ENCODE measurements at regions not wholly inside any gene's neighbourhood (a gene's known extent, or its start where the extent isn't known, plus 50 kb on each side); places are given as distances from the start of the nearest gene placed in this dataset.

DNA sequence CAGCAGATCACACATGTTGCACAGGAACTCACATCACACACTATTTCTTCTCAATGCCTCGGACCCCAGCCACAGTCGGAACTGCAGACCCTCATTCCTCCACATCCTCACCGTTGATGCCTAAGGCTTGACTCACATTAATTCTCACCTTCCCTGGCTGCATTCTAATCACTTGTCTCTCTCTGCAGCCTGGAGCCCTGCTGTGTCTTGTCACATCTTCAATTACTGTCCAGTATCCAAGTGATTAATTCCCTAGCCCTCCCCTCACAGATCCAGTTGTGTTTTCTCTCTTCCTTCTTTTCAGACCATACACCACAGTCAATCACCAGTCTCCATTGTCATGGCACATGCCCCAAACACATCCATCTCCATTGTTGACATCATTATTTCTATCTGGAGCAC, 592.4 kb upstream of the IGFBP3 start:
- no peaks in the 10 kb centered on the region for H3K27me3 Mint-ChIP-seq

DNA sequence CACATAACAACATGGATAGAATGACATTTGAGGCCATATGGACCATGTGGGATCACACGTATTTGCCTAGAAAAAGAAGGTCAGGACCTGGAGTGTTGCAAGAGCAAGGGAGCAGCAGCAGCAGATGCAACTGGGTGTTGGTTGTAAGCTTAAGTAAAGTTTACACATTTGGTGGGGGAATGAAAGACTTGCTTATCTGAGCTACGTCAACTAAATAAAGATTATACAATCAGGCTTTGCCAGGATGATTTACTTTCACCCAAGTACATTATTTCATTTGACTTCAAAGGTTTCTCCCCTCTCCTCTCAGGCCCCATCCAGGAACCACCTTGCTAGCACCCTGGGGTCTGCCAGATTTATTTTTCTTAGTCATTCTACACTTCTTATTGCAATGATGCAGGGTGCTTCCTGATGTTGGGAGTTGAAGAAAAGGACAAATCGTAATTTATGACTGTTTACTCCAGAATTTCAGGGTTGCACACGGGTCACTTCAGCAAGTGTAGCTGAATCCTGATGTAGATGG, 591.9 kb upstream of the IGFBP3 start:
- TF ChIP-seq, protein P1, sequence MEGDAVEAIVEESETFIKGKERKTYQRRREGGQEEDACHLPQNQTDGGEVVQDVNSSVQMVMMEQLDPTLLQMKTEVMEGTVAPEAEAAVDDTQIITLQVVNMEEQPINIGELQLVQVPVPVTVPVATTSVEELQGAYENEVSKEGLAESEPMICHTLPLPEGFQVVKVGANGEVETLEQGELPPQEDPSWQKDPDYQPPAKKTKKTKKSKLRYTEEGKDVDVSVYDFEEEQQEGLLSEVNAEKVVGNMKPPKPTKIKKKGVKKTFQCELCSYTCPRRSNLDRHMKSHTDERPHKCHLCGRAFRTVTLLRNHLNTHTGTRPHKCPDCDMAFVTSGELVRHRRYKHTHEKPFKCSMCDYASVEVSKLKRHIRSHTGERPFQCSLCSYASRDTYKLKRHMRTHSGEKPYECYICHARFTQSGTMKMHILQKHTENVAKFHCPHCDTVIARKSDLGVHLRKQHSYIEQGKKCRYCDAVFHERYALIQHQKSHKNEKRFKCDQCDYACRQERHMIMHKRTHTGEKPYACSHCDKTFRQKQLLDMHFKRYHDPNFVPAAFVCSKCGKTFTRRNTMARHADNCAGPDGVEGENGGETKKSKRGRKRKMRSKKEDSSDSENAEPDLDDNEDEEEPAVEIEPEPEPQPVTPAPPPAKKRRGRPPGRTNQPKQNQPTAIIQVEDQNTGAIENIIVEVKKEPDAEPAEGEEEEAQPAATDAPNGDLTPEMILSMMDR (IDR thresholded peaks at IDR 0.05), result no peak
- no peak for DNase-seq
- Mint-ChIP-seq H3K36me3 (ENCODE audit: low read depth) (no peaks in the 10 kb centered on the region), H3K4me1 (ENCODE audit: low read depth) (no peaks in the 10 kb centered on the region), H3K27ac (no peak overlapping the region), H3K9me3 (peaks cover 8% of the 10 kb centered on the region), H3K27me3 (no peaks in the 10 kb centered on the region), H3K4me3 (no peak overlapping the region)
- no peaks in the 10 kb centered on the region for H3K4me1 ChIP-seq (ENCODE audit: insufficient read depth, low read length)
- intact Hi-C loops (cut with DNase I, micrococcal nuclease), result no loop called here
- ATAC-seq (ENCODE audit: poor library complexity), result no peak
- H3K27me3 ChIP-seq (ENCODE audit: control insufficient read depth in 1 of 2, insufficient read depth in 2 of 2, low read length in 2 of 2), result no peaks in the 10 kb centered on the region
- no peaks in the 10 kb centered on the region for H3K9me3 ChIP-seq (ENCODE audit: control insufficient read depth in 1 of 2, insufficient read depth in 1 of 2, low read length in 2 of 2)
- ChIA-PET CTCF (no interaction called here), POLR2A (no interaction called here)
- no peaks in the 10 kb centered on the region for H3K36me3 ChIP-seq (ENCODE audit: insufficient read depth, low read length)
- no peak overlapping the region for H3K27ac ChIP-seq (ENCODE audit: low read depth in 1 of 2, low read length in 2 of 2)
- no peak overlapping the region for H3K4me3 ChIP-seq (ENCODE audit: low read length)

More for the DNA sequence above, 592.4 kb upstream of the IGFBP3 start:
- H3K36me3 ChIP-seq (ENCODE audit: insufficient read depth, low read length), result no peaks in the 10 kb centered on the region
- DNase-seq, result no peak
- ChIA-PET CTCF (no interaction called here), POLR2A (no interaction called here)
- TF ChIP-seq, protein P1 (IDR thresholded peaks at IDR 0.05), result no peak
- H3K9me3 Mint-ChIP-seq, result peaks cover 8% of the 10 kb centered on the region
- no peaks in the 10 kb centered on the region for H3K36me3 Mint-ChIP-seq (ENCODE audit: low read depth)
- no peak overlapping the region for H3K4me3 ChIP-seq (ENCODE audit: low read length)
- H3K4me1 ChIP-seq (ENCODE audit: insufficient read depth, low read length), result no peaks in the 10 kb centered on the region
- no peaks in the 10 kb centered on the region for H3K27me3 ChIP-seq (ENCODE audit: control insufficient read depth in 1 of 2, insufficient read depth in 2 of 2, low read length in 2 of 2)
- no peaks in the 10 kb centered on the region for H3K4me1 Mint-ChIP-seq (ENCODE audit: low read depth)
- ATAC-seq (ENCODE audit: poor library complexity), result no peak
- intact Hi-C loops (cut with DNase I, micrococcal nuclease), result no loop called here
- H3K4me3 Mint-ChIP-seq, result no peak overlapping the region
- H3K9me3 ChIP-seq (ENCODE audit: control insufficient read depth in 1 of 2, insufficient read depth in 1 of 2, low read length in 2 of 2), result no peaks in the 10 kb centered on the region
- no peak overlapping the region for H3K27ac Mint-ChIP-seq
- H3K27ac ChIP-seq (ENCODE audit: low read depth in 1 of 2, low read length in 2 of 2), result no peak overlapping the region

DNA sequence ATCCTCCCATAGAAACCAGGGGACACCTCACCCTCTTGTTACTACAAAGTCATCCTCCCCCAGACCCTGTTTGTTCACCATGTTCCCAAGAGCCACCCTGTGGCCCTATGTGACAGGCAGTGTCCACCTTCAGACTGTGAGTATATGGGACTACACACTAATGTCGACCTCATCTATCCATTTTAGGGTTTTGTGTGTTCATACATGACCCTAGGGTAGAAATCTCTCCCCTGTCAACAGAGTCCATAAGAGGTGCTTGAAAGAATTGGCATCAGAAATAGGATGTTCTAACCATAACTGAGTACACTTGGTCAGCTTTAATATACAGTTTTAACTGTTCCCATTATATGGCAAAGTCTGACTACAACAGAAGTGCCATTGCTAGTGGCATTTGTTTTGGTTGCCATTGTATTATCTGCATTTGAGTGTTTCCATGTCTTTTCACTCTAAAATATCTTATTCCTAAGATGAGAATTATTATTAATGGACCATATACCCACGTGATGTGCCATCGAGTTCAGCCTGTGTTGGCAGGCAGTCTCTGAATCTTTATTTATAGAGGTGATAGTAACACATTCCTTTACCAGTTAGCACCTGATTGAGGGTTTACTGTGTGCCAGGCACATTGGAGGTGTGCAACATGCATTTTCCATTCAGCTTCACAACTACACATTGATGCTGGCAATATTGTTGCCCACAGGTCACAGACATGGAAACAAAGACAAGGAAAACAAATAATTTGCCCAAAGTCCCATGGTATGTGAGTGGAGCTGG, 590.6 kb upstream of the IGFBP3 start:
- no peaks in the 10 kb centered on the region for H3K36me3 ChIP-seq (ENCODE audit: insufficient read depth, low read length)
- Mint-ChIP-seq H3K4me1 (ENCODE audit: low read depth) (no peaks in the 10 kb centered on the region), H3K27ac (no peak overlapping the region), H3K4me3 (no peak overlapping the region), H3K36me3 (ENCODE audit: low read depth) (no peaks in the 10 kb centered on the region), H3K27me3 (no peaks in the 10 kb centered on the region), H3K9me3 (peaks cover 10% of the 10 kb centered on the region)
- H3K9me3 ChIP-seq (ENCODE audit: control insufficient read depth in 1 of 2, insufficient read depth in 1 of 2, low read length in 2 of 2), result no peaks in the 10 kb centered on the region
- no peaks in the 10 kb centered on the region for H3K4me1 ChIP-seq (ENCODE audit: insufficient read depth, low read length)
- no peak overlapping the region for H3K27ac ChIP-seq (ENCODE audit: low read depth in 1 of 2, low read length in 2 of 2)
- TF ChIP-seq, protein P1 (IDR thresholded peaks at IDR 0.05), result no peak
- no peak for ATAC-seq (ENCODE audit: poor library complexity)
- H3K4me3 ChIP-seq (ENCODE audit: low read length), result no peak overlapping the region
- ChIA-PET CTCF (no interaction called here), POLR2A (no interaction called here)
- no peaks in the 10 kb centered on the region for H3K27me3 ChIP-seq (ENCODE audit: control insufficient read depth in 1 of 2, insufficient read depth in 2 of 2, low read length in 2 of 2)
- DNase-seq, result no peak
- intact Hi-C loops (cut with DNase I, micrococcal nuclease), result no loop called here

Data from CD4-positive, alpha-beta T cell (primary cell).